A172 (cell line): ENCODE measurements at regions not wholly inside any gene's neighbourhood (a gene's known extent, or its start where the extent isn't known, plus 50 kb on each side); places are given as distances from the start of the nearest gene placed in this dataset.
"Not testable (repeated sequence)": the region's sequence is repeated elsewhere in the genome, so short reads cannot be mapped to it uniquely, and the experiment has no call there.

Experiments
- DNase-seq: peaks from one replicate; pipeline ENCODE4 v3.0.0-alpha.2; 2015; ENCODE audit warnings: low spot score

GRCh38 chr11:39809833-39810232, 1649.6 kb downstream of the LRRC4C start:
- DNase-seq = no peak

DNA sequence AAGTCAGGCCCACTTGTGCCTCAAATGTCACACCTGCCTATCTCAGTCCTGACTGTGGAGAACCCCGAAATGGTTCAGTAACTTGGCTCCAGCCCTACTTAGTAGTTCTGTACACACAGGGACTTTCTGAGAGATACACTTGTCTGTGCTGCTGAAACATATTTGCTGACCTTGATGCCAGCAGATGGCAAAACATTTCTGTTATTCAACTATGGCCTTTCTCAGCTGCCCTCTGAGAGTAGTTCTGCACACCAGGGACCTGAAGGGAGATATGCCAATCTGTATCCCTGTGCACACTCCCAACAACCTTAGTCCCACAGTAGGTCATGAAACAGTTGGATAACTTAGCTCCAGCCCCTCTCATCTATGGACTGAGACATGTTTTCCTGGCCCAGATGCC, 1651.5 kb downstream of the LRRC4C start:
- DNase-seq = no peak

DNA sequence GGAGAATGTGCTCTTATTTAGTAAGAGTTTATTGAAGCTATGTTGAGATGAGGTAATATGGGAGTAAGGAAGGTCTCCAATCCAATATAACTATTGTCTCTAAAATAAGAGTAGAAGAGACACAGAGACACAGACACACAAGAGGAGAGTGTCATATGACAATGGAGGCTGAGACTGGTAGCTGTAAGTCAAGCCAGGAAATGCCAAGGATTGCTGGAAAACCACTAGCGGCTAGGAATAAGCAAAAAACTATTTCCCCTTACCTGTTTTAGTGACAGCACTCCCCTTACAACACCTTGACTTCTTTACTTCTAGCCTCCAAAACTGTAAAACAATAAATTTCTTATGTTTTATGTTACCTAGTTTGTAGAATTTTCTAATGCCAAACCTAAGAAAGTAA, 1652.8 kb downstream of the LRRC4C start:
- no peak for DNase-seq

DNA sequence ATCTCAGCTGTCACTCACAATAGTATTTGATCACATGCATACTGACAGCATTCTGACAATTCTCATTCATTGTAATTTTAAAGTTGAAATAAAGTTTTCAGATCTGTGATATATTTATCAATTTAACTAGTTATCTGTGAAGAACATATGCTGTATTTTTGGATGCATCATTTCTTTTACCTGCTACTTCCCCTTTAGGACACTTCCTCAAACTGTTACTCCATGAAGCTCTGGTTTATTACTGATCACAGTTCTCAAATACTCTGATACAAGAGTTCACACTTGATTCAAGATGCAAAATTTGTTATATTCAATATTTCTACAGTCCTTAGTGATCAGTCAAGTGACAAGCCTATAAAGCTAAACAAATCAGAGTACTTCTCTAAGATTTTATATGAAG, 1655.2 kb downstream of the LRRC4C start:
- DNase-seq = no peak

DNA sequence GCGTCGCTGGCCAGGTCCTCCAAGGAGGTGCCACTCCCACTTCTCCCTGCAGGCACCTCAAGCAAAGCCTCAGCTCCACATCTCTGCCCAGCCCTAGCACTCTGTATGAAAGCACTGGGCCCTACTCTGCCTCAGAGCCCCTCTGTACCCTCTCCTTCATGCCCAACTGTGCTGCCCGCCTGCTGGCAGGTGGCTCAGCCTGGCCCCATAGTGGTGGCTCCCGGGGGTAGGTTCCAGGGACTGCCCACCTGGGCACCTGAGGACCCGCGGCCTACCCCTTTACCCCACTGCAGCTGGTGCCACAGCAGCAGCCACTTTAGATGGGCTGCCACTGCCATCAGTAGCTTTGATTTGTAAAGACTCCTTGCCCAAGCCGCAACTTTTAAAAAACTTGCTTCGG, 1672.8 kb downstream of the LRRC4C start:
- DNase-seq = no peak

DNA sequence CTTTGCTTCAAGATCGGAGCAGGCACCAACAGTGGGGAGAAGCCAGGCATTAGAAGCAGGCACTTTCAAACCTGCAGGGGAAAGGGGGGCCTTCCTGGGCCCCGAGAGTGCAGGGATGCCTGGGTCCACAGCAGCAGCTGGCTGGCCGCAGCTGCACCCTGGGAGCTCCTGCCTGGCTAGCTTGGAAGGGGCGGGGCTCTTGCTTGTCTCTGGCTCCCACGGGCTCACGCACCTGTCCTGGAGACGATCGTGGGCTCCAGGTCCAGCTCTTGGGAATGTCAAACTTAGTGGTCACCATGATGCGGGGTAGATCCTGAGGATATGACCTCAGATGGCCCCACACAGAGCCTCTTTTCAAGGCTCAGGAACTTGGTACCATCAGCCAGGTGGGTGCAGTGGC, 1673.2 kb downstream of the LRRC4C start:
- no peak for DNase-seq

GRCh38 chr11:39784873-39785272, 1674.6 kb downstream of the LRRC4C start:
- no peak for DNase-seq

GRCh38 chr11:39780131-39780530, 1679.3 kb downstream of the LRRC4C start:
- no peak for DNase-seq

DNA sequence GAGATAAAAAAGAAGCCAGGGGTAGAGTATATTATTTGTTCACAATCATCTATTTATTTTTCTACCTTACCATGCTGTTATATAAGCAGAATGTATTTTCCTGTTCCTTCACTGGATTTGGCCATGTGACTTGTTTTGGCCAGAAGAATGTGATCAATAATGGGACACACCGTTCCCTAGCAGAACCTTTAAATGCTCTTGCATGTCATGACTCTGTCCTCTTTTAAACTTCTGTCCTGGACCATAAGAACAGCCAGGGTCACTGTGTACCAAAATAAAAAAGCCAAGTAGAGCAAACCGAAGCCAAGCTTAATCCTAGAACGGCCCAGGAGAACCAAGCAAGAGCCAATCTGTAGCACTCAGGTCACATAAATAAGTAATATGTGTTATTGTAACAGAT, 1682.4 kb downstream of the LRRC4C start:
- no peak for DNase-seq

- DNase-seq = no peak
Observed at GRCh38 chr11:39772525-39773137, 1686.8 kb downstream of the LRRC4C start.

- no peak for DNase-seq
Observed at GRCh38 chr11:39768214-39768613, 1691.2 kb downstream of the LRRC4C start.

GRCh38 chr11:39745401-39745800, 1714.1 kb downstream of the LRRC4C start:
- DNase-seq = peak; percentile 33

- DNase-seq = peak; percentile 38
Observed at GRCh38 chr11:39741066-39741465, 1718.4 kb downstream of the LRRC4C start.

GRCh38 chr11:39736351-39736750, 1723.1 kb downstream of the LRRC4C start:
- DNase-seq = not testable (repeated sequence)

DNA sequence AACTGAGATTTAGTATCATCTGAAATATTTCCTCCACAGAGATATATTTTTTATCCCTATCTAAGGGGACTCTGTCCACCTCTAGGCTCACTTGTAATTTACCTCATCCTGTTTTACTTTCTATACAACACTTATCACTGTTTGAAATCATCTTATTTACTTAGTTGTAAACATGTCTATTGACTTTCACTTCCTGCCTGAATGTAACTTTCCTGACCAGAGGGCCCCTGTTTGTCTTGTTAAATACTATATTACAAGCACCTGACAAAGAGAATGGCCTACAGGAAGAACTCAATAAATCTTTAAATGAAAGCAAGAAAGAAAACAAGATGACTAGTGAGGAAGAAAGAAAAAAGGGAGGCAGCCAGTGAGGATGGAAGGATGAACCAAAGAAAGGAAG, 1727.5 kb downstream of the LRRC4C start:
- DNase-seq = no peak

DNA sequence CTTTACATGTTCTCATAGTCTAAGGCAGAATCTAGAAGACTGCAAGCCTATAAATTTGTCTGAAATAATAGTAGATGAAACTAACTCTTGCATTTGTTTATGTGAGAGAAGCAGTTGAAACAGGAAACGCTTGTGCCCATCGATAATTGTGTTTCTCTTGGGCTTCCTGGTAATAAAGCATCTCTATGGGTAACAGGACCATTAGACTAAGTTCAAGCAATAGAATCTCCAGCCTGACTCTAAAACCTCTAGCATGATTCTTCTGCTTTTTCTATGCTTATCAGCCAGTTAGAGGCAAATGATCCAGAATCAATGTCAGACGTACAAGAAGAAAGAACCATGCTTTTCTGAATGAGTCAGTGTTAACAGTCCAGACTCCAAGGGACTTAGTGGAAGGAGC, 1734.4 kb downstream of the LRRC4C start:
- DNase-seq = no peak

- DNase-seq = no peak
Observed at GRCh38 chr11:39724404-39724803, 1735.0 kb downstream of the LRRC4C start.

DNA sequence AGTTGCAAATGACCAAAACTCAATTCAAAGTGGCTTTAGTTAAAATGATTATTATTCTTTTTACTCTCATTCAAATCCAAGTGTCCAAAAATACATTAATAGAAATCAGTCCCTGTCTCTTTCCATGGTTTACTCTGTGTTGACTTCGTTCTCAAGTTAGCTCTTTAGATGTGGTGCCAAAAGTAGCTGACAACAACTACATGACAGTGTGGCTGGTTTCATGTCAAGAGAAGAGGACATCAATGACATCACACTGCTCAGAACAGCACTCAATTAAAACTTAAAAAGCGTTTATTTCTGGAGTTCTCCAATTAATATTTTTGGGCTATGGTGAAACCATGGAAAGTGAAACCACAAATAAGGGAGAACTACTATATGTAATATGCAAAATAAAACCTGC, 1746.9 kb downstream of the LRRC4C start:
- DNase-seq = no peak

DNA sequence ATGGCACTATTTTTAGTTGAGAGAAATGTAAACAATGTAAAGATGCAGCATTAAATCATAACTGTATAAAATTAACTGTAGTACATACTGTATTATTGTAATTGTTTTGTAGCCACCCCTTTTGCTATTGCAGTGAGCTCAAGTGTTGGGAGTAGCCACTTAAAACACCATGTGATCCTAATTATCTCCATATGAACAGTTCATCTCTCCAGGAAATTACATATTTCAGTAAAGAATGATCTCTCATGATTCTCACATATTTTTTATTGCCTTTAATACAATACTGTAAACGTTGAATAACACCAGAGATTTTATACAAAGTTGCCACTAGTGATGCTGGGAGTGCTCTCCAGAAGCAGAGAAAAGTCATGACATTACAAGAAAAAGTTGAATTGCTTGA, 1768.6 kb downstream of the LRRC4C start:
- DNase-seq = no peak

GRCh38 chr11:39683951-39684554, 1775.4 kb downstream of the LRRC4C start:
- no peak for DNase-seq

- no peak for DNase-seq
Observed at GRCh38 chr11:39683288-39683950, 1776.0 kb downstream of the LRRC4C start.

GRCh38 chr11:39681428-39681827, 1778.0 kb downstream of the LRRC4C start:
- no peak for DNase-seq

GRCh38 chr11:39678996-39679395, 1780.5 kb downstream of the LRRC4C start:
- DNase-seq = peak; percentile 48
